ENCODE measurements at regions not wholly inside any gene's neighbourhood (a gene's known extent, or its start where the extent isn't known, plus 50 kb on each side); places are given as distances from the start of the nearest gene placed in this dataset.

DNA sequence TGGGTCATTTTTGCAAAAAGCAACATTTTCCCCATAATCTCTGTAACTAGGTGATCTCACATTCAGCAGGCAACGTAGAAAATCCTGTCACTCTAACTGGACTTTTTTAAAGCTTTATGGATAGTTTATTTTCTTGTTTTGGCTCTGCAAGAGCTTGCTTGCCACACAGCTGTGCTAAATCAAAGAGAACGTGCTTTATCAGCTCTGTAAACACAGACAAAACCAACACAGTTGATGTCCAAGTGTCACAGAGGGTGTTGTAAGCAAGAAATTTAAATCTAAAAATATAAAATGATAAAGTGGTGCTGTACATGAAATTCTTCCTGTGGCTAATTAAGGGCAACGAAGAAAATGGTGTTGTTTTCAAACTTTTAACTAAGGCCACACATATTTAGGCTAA lies 97.5 kb upstream of the STAC start:
- no peak overlapping the region for H3K4me2 ChIP-seq (ENCODE audit: low read depth, low read length, poor library complexity, severe bottlenecking)
- no peak for DNase-seq
- no peaks in the 10 kb centered on the region for H4K20me1 ChIP-seq (ENCODE audit: insufficient read depth, low read depth, low read length)
- H3K9me2 ChIP-seq (replicated peaks; ENCODE audit: insufficient read depth, low read length): no peaks in the 10 kb centered on the region
- H3K9ac ChIP-seq (ENCODE audit: low read length): no peak overlapping the region
- no peak overlapping the region for H3K27ac ChIP-seq (ENCODE audit: low read length)
- H3K27me3 ChIP-seq (ENCODE audit: low read length): no peaks in the 10 kb centered on the region
- no peaks in the 10 kb centered on the region for H3K4me1 ChIP-seq (ENCODE audit: low read length)
- no peaks in the 10 kb centered on the region for H3K79me2 ChIP-seq (ENCODE audit: low read length)
- H2AFZ ChIP-seq (ENCODE audit: low read length): no peak overlapping the region
- no peak overlapping the region for H3K4me3 ChIP-seq (ENCODE audit: low read length)
- no peaks in the 10 kb centered on the region for H3K36me3 ChIP-seq (ENCODE audit: insufficient read depth, low read length)
- H3K9me3 ChIP-seq (ENCODE audit: low read length): no peaks in the 10 kb centered on the region

DNA sequence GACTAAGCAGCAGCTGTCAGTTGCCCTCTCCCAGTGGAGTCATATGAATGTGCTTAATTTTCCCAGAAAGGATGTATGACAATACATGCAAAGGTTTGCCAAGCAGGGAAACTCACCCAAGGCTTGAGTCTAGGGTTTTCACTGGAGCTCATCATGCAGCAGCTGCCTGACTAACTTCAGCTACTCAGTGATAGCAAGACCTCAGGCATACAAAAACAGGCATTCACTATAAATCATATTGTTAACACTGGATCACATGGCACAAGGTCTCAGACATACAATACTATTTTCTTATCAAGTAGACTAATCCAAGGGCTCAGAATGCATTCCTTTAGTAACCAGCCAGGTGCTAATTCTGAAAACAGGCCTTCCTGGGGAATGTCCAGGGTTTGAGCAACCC lies 85.0 kb upstream of the STAC start:
- Histone ChIP-seq H3K79me2 (ENCODE audit: low read length) (no peaks in the 10 kb centered on the region), H4K20me1 (ENCODE audit: insufficient read depth, low read depth, low read length) (no peaks in the 10 kb centered on the region), H3K9me2 (replicated peaks; ENCODE audit: insufficient read depth, low read length) (no peaks in the 10 kb centered on the region), H3K4me1 (ENCODE audit: low read length) (no peaks in the 10 kb centered on the region), H3K4me3 (ENCODE audit: low read length) (no peak overlapping the region), H2AFZ (ENCODE audit: low read length) (no peak overlapping the region), H3K9ac (ENCODE audit: low read length) (no peak overlapping the region), H3K9me3 (ENCODE audit: low read length) (no peaks in the 10 kb centered on the region), H3K36me3 (ENCODE audit: insufficient read depth, low read length) (no peaks in the 10 kb centered on the region), H3K27me3 (ENCODE audit: low read length) (no peaks in the 10 kb centered on the region), H3K27ac (ENCODE audit: low read length) (no peak overlapping the region), H3K4me2 (ENCODE audit: low read depth, low read length, poor library complexity, severe bottlenecking) (no peak overlapping the region)
- no peak for DNase-seq

DNA sequence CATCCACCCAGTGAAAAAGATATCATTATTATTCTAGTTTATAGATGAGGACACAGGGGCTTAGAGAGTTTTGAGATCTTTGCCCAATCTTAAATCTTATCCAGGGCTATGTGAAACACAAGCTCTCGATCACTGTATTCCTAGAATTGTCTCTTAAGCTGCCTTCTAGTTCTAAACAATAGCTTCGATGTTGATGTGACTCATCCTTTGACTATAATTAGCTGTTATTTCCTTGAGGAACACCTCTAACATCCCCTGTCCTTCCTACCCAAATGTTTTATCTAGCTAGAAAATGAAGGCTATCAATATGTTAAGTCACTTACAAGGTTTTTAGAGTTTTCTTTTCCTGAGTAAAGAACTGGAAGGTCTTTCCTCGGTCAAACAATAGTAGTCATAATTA lies 83.1 kb upstream of the STAC start:
- no peak overlapping the region for H3K4me2 ChIP-seq (ENCODE audit: low read depth, low read length, poor library complexity, severe bottlenecking)
- no peaks in the 10 kb centered on the region for H3K27me3 ChIP-seq (ENCODE audit: low read length)
- no peak overlapping the region for H3K27ac ChIP-seq (ENCODE audit: low read length)
- DNase-seq: no peak
- no peak overlapping the region for H2AFZ ChIP-seq (ENCODE audit: low read length)
- H3K9me3 ChIP-seq (ENCODE audit: low read length): no peaks in the 10 kb centered on the region
- no peak overlapping the region for H3K4me3 ChIP-seq (ENCODE audit: low read length)
- H4K20me1 ChIP-seq (ENCODE audit: insufficient read depth, low read depth, low read length): no peaks in the 10 kb centered on the region
- H3K9ac ChIP-seq (ENCODE audit: low read length): no peak overlapping the region
- no peaks in the 10 kb centered on the region for H3K9me2 ChIP-seq (replicated peaks; ENCODE audit: insufficient read depth, low read length)
- H3K79me2 ChIP-seq (ENCODE audit: low read length): no peaks in the 10 kb centered on the region
- no peaks in the 10 kb centered on the region for H3K36me3 ChIP-seq (ENCODE audit: insufficient read depth, low read length)
- H3K4me1 ChIP-seq (ENCODE audit: low read length): no peaks in the 10 kb centered on the region

DNA sequence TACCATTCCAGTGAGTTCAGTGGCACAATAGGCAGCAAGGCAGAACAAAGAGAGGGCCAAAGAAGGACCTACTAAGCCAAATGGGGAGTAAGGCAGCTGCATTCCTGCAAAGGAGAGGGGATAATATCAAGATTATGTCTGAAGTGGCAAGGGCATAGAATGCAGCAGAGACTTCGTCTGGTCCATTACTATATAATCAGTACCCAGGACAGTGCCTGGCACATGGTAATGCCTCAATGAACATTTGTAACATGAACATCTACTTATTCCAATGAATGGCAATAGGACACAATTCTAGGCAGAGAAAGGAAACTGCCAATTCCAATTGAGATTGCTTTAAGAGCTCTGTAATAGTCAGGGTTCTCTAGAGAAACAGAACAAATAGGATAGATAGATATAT lies 82.1 kb upstream of the STAC start:
- Histone ChIP-seq H3K9ac (ENCODE audit: low read length) (no peak overlapping the region), H3K9me3 (ENCODE audit: low read length) (no peaks in the 10 kb centered on the region), H3K4me3 (ENCODE audit: low read length) (no peak overlapping the region), H3K4me2 (ENCODE audit: low read depth, low read length, poor library complexity, severe bottlenecking) (no peak overlapping the region), H3K9me2 (replicated peaks; ENCODE audit: insufficient read depth, low read length) (no peaks in the 10 kb centered on the region), H3K79me2 (ENCODE audit: low read length) (no peaks in the 10 kb centered on the region), H2AFZ (ENCODE audit: low read length) (no peak overlapping the region), H4K20me1 (ENCODE audit: insufficient read depth, low read depth, low read length) (no peaks in the 10 kb centered on the region), H3K36me3 (ENCODE audit: insufficient read depth, low read length) (no peaks in the 10 kb centered on the region), H3K27me3 (ENCODE audit: low read length) (no peaks in the 10 kb centered on the region), H3K4me1 (ENCODE audit: low read length) (no peaks in the 10 kb centered on the region), H3K27ac (ENCODE audit: low read length) (no peak overlapping the region)
- DNase-seq: no peak

DNA sequence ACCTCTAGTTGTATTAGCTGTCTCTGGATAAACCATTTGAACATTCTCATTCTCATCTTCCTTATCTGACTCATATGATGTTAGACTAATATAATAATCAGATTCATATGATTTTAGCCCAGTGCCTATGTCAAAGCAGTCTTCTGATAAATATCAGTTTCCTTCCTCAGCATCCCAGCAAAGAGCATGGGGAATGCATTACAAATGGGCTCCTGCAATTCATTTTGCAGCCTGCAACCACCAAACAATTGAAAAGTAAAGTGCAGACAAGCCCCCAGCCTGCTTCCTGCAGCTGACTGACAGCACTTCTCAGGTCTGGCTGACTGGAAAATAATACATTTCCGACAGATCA lies 78.2 kb upstream of the STAC start:
- no peak overlapping the region for H2AFZ ChIP-seq (ENCODE audit: low read length)
- H3K27ac ChIP-seq (ENCODE audit: low read length): no peak overlapping the region
- H3K4me2 ChIP-seq (ENCODE audit: low read depth, low read length, poor library complexity, severe bottlenecking): no peak overlapping the region
- no peaks in the 10 kb centered on the region for H4K20me1 ChIP-seq (ENCODE audit: insufficient read depth, low read depth, low read length)
- no peaks in the 10 kb centered on the region for H3K9me3 ChIP-seq (ENCODE audit: low read length)
- H3K4me1 ChIP-seq (ENCODE audit: low read length): no peaks in the 10 kb centered on the region
- H3K9me2 ChIP-seq (replicated peaks; ENCODE audit: insufficient read depth, low read length): no peaks in the 10 kb centered on the region
- H3K4me3 ChIP-seq (ENCODE audit: low read length): no peak overlapping the region
- H3K27me3 ChIP-seq (ENCODE audit: low read length): no peaks in the 10 kb centered on the region
- H3K9ac ChIP-seq (ENCODE audit: low read length): no peak overlapping the region
- H3K79me2 ChIP-seq (ENCODE audit: low read length): no peaks in the 10 kb centered on the region
- no peaks in the 10 kb centered on the region for H3K36me3 ChIP-seq (ENCODE audit: insufficient read depth, low read length)
- DNase-seq: no peak

DNA sequence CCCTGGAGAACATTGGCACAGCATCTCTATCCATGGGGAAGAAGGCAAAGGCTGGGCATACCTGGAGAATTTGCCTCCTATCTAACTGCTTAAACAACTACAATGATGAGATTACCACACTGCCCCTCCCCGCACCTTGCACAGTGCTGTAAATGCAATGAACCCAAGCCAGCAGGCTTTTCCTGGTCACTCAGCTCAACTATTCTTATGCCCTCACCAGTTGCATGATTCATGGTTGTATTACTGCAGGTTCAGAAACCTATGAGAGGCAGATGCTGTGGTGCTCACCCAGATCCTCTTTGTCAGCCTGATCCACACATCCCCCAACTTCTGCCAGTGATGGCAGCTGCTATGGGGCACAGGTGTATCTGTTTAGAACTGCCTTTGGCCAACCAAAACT lies 77.7 kb upstream of the STAC start:
- Histone ChIP-seq H3K9me3 (ENCODE audit: low read length) (no peaks in the 10 kb centered on the region), H4K20me1 (ENCODE audit: insufficient read depth, low read depth, low read length) (no peaks in the 10 kb centered on the region), H3K4me1 (ENCODE audit: low read length) (no peaks in the 10 kb centered on the region), H3K4me2 (ENCODE audit: low read depth, low read length, poor library complexity, severe bottlenecking) (no peak overlapping the region), H3K79me2 (ENCODE audit: low read length) (no peaks in the 10 kb centered on the region), H3K9me2 (replicated peaks; ENCODE audit: insufficient read depth, low read length) (no peaks in the 10 kb centered on the region), H3K36me3 (ENCODE audit: insufficient read depth, low read length) (no peaks in the 10 kb centered on the region), H3K9ac (ENCODE audit: low read length) (no peak overlapping the region), H3K4me3 (ENCODE audit: low read length) (no peak overlapping the region), H3K27ac (ENCODE audit: low read length) (no peak overlapping the region), H3K27me3 (ENCODE audit: low read length) (no peaks in the 10 kb centered on the region), H2AFZ (ENCODE audit: low read length) (no peak overlapping the region)
- no peak for DNase-seq

DNA sequence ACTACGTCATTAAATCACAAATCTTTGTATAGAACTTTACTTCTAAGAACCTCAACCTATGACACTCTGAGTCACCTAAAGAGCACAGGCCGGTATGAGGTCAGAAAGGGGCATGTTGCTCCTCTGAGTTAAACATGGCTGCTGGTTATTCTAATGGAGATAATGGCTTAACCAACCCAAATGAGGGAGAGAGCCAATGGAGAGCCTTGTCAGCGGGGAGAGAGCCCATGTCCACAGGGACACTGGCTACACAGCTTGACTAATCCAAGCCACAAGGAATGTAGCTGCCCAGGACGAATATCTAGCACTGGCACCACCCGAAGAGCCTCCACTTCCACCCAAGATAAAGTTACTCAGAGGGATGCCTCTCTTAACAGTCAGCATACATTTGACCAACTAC lies 77.0 kb upstream of the STAC start:
- Histone ChIP-seq H3K4me1 (ENCODE audit: low read length) (no peaks in the 10 kb centered on the region), H3K4me2 (ENCODE audit: low read depth, low read length, poor library complexity, severe bottlenecking) (no peak overlapping the region), H3K79me2 (ENCODE audit: low read length) (no peaks in the 10 kb centered on the region), H3K36me3 (ENCODE audit: insufficient read depth, low read length) (no peaks in the 10 kb centered on the region), H3K4me3 (ENCODE audit: low read length) (no peak overlapping the region), H3K27ac (ENCODE audit: low read length) (no peak overlapping the region), H3K27me3 (ENCODE audit: low read length) (no peaks in the 10 kb centered on the region), H3K9ac (ENCODE audit: low read length) (no peak overlapping the region), H2AFZ (ENCODE audit: low read length) (no peak overlapping the region), H3K9me3 (ENCODE audit: low read length) (no peaks in the 10 kb centered on the region), H3K9me2 (replicated peaks; ENCODE audit: insufficient read depth, low read length) (no peaks in the 10 kb centered on the region), H4K20me1 (ENCODE audit: insufficient read depth, low read depth, low read length) (no peaks in the 10 kb centered on the region)
- DNase-seq: no peak

DNA sequence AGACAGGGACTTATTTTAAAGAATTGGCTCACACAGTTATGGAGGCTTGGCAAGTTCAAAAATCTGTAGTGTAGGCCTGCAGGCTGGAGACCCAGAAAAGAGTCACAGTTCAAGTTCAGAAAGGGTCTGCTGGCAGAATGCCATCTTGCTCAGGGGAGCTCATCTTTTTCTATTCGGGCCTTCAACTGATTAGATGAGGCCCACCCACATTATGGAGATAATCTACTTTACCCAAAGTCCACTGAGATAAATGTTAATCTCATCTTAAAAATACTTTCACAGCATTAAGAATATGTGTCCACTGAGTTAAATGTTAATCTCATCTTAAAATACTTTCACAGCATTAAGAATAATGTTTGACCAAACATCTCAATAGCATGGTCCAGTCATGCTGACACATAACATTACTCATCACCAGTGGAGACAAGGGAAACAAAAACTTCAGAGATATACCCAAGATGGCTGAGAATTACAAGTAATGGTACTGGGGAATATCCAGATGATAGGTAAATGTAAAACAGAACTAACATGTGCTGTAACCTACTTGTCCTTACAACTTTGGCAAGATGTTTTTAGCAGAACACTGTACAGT lies 74.3 kb upstream of the STAC start:
- Histone ChIP-seq H3K36me3 (ENCODE audit: insufficient read depth, low read length) (no peaks in the 10 kb centered on the region), H3K4me3 (ENCODE audit: low read length) (no peak overlapping the region), H3K9ac (ENCODE audit: low read length) (no peak overlapping the region), H4K20me1 (ENCODE audit: insufficient read depth, low read depth, low read length) (no peaks in the 10 kb centered on the region), H3K4me2 (ENCODE audit: low read depth, low read length, poor library complexity, severe bottlenecking) (no peak overlapping the region), H3K4me1 (ENCODE audit: low read length) (no peaks in the 10 kb centered on the region), H3K9me3 (ENCODE audit: low read length) (no peaks in the 10 kb centered on the region), H3K79me2 (ENCODE audit: low read length) (no peaks in the 10 kb centered on the region), H2AFZ (ENCODE audit: low read length) (no peak overlapping the region), H3K27ac (ENCODE audit: low read length) (no peak overlapping the region), H3K27me3 (ENCODE audit: low read length) (no peaks in the 10 kb centered on the region), H3K9me2 (replicated peaks; ENCODE audit: insufficient read depth, low read length) (no peaks in the 10 kb centered on the region)
- DNase-seq: no peak

DNA sequence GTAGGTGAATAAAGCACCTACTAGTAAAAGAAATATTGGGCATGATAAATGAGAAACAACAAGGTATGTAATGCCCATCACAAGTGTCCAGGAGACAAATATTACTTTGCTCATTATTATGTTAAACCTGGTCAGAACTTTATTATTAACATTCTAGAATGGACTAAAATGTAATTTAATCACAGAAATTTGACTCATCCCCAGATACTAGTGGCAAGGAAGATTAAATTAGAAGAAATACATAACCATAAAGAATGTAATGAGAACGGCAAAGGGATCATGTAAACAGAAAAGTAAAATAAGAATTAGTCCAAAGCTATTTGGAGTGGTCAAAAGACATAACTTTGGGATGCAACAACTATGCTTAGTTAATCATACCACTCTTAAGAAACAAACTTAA lies 71.2 kb upstream of the STAC start:
- Histone ChIP-seq H3K4me1 (ENCODE audit: low read length) (no peaks in the 10 kb centered on the region), H3K36me3 (ENCODE audit: insufficient read depth, low read length) (no peaks in the 10 kb centered on the region), H3K4me3 (ENCODE audit: low read length) (no peak overlapping the region), H4K20me1 (ENCODE audit: insufficient read depth, low read depth, low read length) (no peaks in the 10 kb centered on the region), H3K27me3 (ENCODE audit: low read length) (no peaks in the 10 kb centered on the region), H3K79me2 (ENCODE audit: low read length) (no peaks in the 10 kb centered on the region), H3K9ac (ENCODE audit: low read length) (no peak overlapping the region), H3K27ac (ENCODE audit: low read length) (no peak overlapping the region), H3K9me2 (replicated peaks; ENCODE audit: insufficient read depth, low read length) (no peaks in the 10 kb centered on the region), H3K4me2 (ENCODE audit: low read depth, low read length, poor library complexity, severe bottlenecking) (no peak overlapping the region), H3K9me3 (ENCODE audit: low read length) (no peaks in the 10 kb centered on the region), H2AFZ (ENCODE audit: low read length) (no peak overlapping the region)
- no peak for DNase-seq

Measured in Karpas-422 (cell line).